ENCODE measurements at regions not wholly inside any gene's neighbourhood (a gene's known extent, or its start where the extent isn't known, plus 50 kb on each side); places are given as distances from the start of the nearest gene placed in this dataset.

- no peak overlapping the region for H3K27ac ChIP-seq
- H3K9me3 ChIP-seq, result no peaks in the 10 kb centered on the region
- ATAC-seq, result no peak
- H3K27me3 ChIP-seq, result peaks cover 14% of the 10 kb centered on the region
- no peaks in the 10 kb centered on the region for H3K4me1 ChIP-seq
- H3K36me3 ChIP-seq, result no peaks in the 10 kb centered on the region
- TF ChIP-seq EP300 (IDR thresholded peaks at IDR 0.05), result no peak
- H3K4me3 ChIP-seq, result no peak overlapping the region
- WGBS, 2 donors (ENCODE audit: low coverage in 1 of 2), result 100% methylated on average over 1 of the region's 1 CpG
These were observed 104.3 kb downstream of the GGTLC2 start for GRCh38 chr22:22748756-22749155.

- H3K27ac ChIP-seq, result no peak overlapping the region
- no peaks in the 10 kb centered on the region for H3K4me1 ChIP-seq
- TF ChIP-seq CTCF (IDR thresholded peaks at IDR 0.05) (no peak), EP300 (IDR thresholded peaks at IDR 0.05) (no peak), POLR2AphosphoS5 (IDR thresholded peaks at IDR 0.05) (no peak), POLR2A (IDR thresholded peaks at IDR 0.05) (no peak)
- 56% methylated on average over 1 of the region's 7 CpGs; no CpG with 5 or more reads in 1 of the 2 donors for WGBS, 2 donors (ENCODE audit: low coverage in 1 of 2)
- no peak overlapping the region for H3K4me3 ChIP-seq
- no peaks in the 10 kb centered on the region for H3K36me3 ChIP-seq
- H3K9me3 ChIP-seq, result no peaks in the 10 kb centered on the region
- ATAC-seq, result no peak
- peaks cover 11% of the 10 kb centered on the region for H3K27me3 ChIP-seq
These were observed 104.8 kb downstream of the GGTLC2 start for GRCh38 chr22:22749167-22749758.

- Histone ChIP-seq H3K4me1 (no peaks in the 10 kb centered on the region), H3K27me3 (peaks cover 7% of the 10 kb centered on the region), H3K4me3 (no peak overlapping the region), H3K36me3 (no peaks in the 10 kb centered on the region), H3K27ac (no peak overlapping the region), H3K9me3 (no peaks in the 10 kb centered on the region)
- 56% methylated on average over 1 of the region's 6 CpGs; no CpG with 5 or more reads in 1 of the 2 donors for WGBS, 2 donors (ENCODE audit: low coverage in 1 of 2)
- ATAC-seq, result no peak
- TF ChIP-seq EP300 (IDR thresholded peaks at IDR 0.05) (no peak), POLR2AphosphoS5 (IDR thresholded peaks at IDR 0.05) (no peak), POLR2A (IDR thresholded peaks at IDR 0.05) (no peak), CTCF (IDR thresholded peaks at IDR 0.05) (no peak)
These were observed 106.1 kb downstream of the GGTLC2 start for GRCh38 chr22:22750335-22751042.

- Histone ChIP-seq H3K27ac (no peak overlapping the region), H3K27me3 (peaks cover 7% of the 10 kb centered on the region), H3K36me3 (no peaks in the 10 kb centered on the region), H3K4me3 (no peak overlapping the region), H3K9me3 (no peaks in the 10 kb centered on the region), H3K4me1 (no peaks in the 10 kb centered on the region)
- WGBS, 2 donors (ENCODE audit: low coverage in 1 of 2), result 94% methylated on average over 2 of the region's 2 CpGs; no CpG with 5 or more reads in 1 of the 2 donors
- TF ChIP-seq CTCF (IDR thresholded peaks at IDR 0.05) (no peak), POLR2A (IDR thresholded peaks at IDR 0.05) (no peak), EP300 (IDR thresholded peaks at IDR 0.05) (no peak), POLR2AphosphoS5 (IDR thresholded peaks at IDR 0.05) (no peak)
- no peak for ATAC-seq
These were observed 106.7 kb downstream of the GGTLC2 start for GRCh38 chr22:22751043-22751603.

GRCh38 chr22:22752199-22752555 is 107.8 kb downstream of the GGTLC2 start:
- H3K27me3 ChIP-seq, result peaks cover 7% of the 10 kb centered on the region
- no peak overlapping the region for H3K27ac ChIP-seq
- no peaks in the 10 kb centered on the region for H3K9me3 ChIP-seq
- WGBS, 2 donors (ENCODE audit: low coverage in 1 of 2), result 100% methylated on average over 1 of the region's 1 CpG; no CpG with 5 or more reads in 1 of the 2 donors
- no peak for TF ChIP-seq CTCF (IDR thresholded peaks at IDR 0.05)
- no peak for TF ChIP-seq POLR2A (IDR thresholded peaks at IDR 0.05)
- no peaks in the 10 kb centered on the region for H3K4me1 ChIP-seq
- no peak for ATAC-seq
- H3K4me3 ChIP-seq, result no peak overlapping the region
- no peaks in the 10 kb centered on the region for H3K36me3 ChIP-seq

Measured in gastroesophageal sphincter (tissue), 4 donors.